ENCODE measurements at regions not wholly inside any gene's neighbourhood (a gene's known extent, or its start where the extent isn't known, plus 50 kb on each side); places are given as distances from the start of the nearest gene placed in this dataset.

DNA sequence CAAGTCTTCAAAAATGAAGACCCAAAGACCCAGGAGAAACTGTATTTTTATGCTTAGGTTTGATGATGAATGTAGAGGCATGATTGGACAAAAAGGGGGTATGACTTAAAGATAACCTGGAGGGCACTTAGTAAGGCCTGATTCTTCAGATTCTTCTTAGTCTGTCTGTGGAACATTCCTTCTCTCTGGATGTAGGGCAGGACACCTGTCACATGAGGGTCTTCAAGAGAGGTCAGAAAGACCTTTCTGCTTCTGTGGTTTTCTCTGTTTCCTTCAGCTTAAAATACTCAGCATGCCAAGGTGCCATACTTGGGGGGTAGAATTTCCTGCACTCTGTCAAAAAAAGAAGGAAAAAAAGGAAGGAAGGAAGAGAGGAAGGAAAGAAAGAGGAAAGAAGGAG lies 78.1 kb downstream of the BLID start:
- Histone ChIP-seq H3K36me3 (ENCODE audit: control insufficient read depth, insufficient read depth, low read length) (no peaks in the 10 kb centered on the region), H3K9me3 (ENCODE audit: control insufficient read depth, low read length) (no peaks in the 10 kb centered on the region), H3K27me3 (ENCODE audit: control insufficient read depth, insufficient read depth, low read length, poor library complexity, severe bottlenecking) (no peaks in the 10 kb centered on the region), H3K4me1 (ENCODE audit: control insufficient read depth, insufficient read depth, low read length) (peaks cover 4% of the 10 kb centered on the region), H3K27ac (ENCODE audit: insufficient read depth, low read depth, low read length, poor library complexity, severe bottlenecking) (no peak overlapping the region), H3K4me3 (ENCODE audit: insufficient read depth, low read depth, low read length) (no peak overlapping the region)

DNA sequence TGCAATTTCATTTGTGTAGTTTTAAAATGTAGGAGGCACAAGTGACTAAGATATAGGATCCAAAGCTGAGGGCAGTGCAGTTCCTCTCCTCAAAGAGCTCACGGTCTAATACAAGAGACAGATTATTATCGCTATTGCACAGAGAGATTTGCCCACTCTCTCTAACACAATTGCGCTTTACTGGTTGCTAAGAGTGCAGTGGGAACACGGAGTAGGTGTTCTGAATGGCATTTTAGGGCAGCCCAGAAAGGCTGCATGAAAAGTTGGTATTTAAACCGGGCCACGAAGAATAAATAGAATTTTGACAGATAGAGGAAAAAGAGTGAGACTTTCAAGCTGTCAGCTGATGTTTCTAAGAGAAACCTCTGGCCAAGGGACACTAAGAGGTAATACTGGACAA lies 79.5 kb downstream of the BLID start:
- Histone ChIP-seq H3K4me3 (ENCODE audit: insufficient read depth, low read depth, low read length) (no peak overlapping the region), H3K9me3 (ENCODE audit: control insufficient read depth, low read length) (no peaks in the 10 kb centered on the region), H3K27ac (ENCODE audit: insufficient read depth, low read depth, low read length, poor library complexity, severe bottlenecking) (no peak overlapping the region), H3K27me3 (ENCODE audit: control insufficient read depth, insufficient read depth, low read length, poor library complexity, severe bottlenecking) (no peaks in the 10 kb centered on the region), H3K4me1 (ENCODE audit: control insufficient read depth, insufficient read depth, low read length) (peaks cover 4% of the 10 kb centered on the region), H3K36me3 (ENCODE audit: control insufficient read depth, insufficient read depth, low read length) (no peaks in the 10 kb centered on the region)
- 92 to 97% methylated on average over 6 of the region's 6 CpGs for WGBS, 2 experiments

DNA sequence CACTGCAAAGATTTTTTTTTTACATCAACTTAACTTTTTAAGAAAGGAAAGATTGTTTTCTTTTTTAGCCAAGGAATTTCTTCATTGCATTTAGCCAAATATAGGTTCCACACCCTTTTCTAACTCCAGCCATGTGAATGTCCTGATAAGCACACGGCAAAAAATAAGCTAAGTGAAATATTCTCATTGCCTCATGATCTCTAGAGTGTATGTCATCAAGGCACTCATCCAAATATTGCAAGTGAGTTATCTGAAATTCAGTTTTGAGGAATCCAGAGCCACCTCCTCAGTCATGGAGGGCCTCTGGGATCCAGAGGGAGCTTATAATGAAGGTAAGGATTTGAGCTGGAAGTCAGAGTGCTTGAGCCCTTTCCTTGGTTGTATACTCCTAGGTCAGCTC lies 80.0 kb downstream of the BLID start:
- H3K36me3 ChIP-seq (ENCODE audit: control insufficient read depth, insufficient read depth, low read length), result no peaks in the 10 kb centered on the region
- peaks cover 4% of the 10 kb centered on the region for H3K4me1 ChIP-seq (ENCODE audit: control insufficient read depth, insufficient read depth, low read length)
- H3K9me3 ChIP-seq (ENCODE audit: control insufficient read depth, low read length), result no peaks in the 10 kb centered on the region
- no peak overlapping the region for H3K27ac ChIP-seq (ENCODE audit: insufficient read depth, low read depth, low read length, poor library complexity, severe bottlenecking)
- 88 to 92% methylated on average over 1 of the region's 1 CpG for WGBS, 2 experiments
- H3K27me3 ChIP-seq (ENCODE audit: control insufficient read depth, insufficient read depth, low read length, poor library complexity, severe bottlenecking), result no peaks in the 10 kb centered on the region
- no peak overlapping the region for H3K4me3 ChIP-seq (ENCODE audit: insufficient read depth, low read depth, low read length)

DNA sequence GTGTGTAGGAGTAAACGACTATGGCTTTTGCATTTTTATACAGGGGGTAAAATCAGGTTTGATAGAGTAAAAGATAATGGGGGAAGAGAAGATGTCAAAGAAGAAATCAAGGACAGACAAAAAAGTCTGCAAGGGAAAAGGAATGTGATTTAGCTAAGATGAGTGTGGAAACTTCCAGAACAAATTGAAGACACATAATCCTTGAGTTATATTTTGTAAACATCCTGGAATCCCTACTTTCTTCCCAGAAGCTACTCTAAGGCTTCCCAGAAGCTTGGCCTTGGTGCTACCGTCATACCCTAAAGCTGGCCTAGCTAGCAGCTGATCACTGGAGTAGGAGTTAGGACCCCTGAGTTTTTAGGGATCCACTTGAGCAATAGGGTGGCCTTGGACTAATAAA lies 82.4 kb downstream of the BLID start:
- Histone ChIP-seq H3K4me1 (ENCODE audit: control insufficient read depth, insufficient read depth, low read length) (no peaks in the 10 kb centered on the region), H3K27ac (ENCODE audit: insufficient read depth, low read depth, low read length, poor library complexity, severe bottlenecking) (no peak overlapping the region), H3K9me3 (ENCODE audit: control insufficient read depth, low read length) (no peaks in the 10 kb centered on the region), H3K36me3 (ENCODE audit: control insufficient read depth, insufficient read depth, low read length) (no peaks in the 10 kb centered on the region), H3K27me3 (ENCODE audit: control insufficient read depth, insufficient read depth, low read length, poor library complexity, severe bottlenecking) (no peaks in the 10 kb centered on the region), H3K4me3 (ENCODE audit: insufficient read depth, low read depth, low read length) (no peak overlapping the region)
- 95 to 98% methylated on average over 2 of the region's 2 CpGs for WGBS, 2 experiments

DNA sequence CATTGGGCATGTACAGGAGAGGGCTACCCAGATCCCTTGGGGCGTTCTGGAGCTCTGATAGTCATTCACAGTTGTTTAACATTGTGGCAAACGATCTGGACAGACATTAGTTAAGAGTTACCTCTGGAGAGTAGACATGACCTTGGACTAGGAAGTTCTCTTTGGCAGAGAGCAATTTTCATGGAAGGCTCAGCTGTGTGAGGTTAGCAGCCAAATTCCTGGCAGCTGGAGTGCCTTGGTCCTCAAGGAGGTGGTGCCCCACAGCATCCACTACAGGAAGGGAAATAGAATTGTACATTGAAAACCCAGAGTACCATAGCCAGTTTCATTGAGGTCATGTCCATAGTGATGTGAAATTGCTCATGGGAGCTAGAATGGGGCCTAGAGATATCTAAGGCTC lies 82.8 kb downstream of the BLID start:
- no peak overlapping the region for H3K4me3 ChIP-seq (ENCODE audit: insufficient read depth, low read depth, low read length)
- no peaks in the 10 kb centered on the region for H3K9me3 ChIP-seq (ENCODE audit: control insufficient read depth, low read length)
- no peak overlapping the region for H3K27ac ChIP-seq (ENCODE audit: insufficient read depth, low read depth, low read length, poor library complexity, severe bottlenecking)
- no peaks in the 10 kb centered on the region for H3K27me3 ChIP-seq (ENCODE audit: control insufficient read depth, insufficient read depth, low read length, poor library complexity, severe bottlenecking)
- H3K4me1 ChIP-seq (ENCODE audit: control insufficient read depth, insufficient read depth, low read length), result no peaks in the 10 kb centered on the region
- H3K36me3 ChIP-seq (ENCODE audit: control insufficient read depth, insufficient read depth, low read length), result no peaks in the 10 kb centered on the region
- 95 to 96% methylated on average over 2 of the region's 2 CpGs for whole genome bisulfite sequencing, 2 experiments

DNA sequence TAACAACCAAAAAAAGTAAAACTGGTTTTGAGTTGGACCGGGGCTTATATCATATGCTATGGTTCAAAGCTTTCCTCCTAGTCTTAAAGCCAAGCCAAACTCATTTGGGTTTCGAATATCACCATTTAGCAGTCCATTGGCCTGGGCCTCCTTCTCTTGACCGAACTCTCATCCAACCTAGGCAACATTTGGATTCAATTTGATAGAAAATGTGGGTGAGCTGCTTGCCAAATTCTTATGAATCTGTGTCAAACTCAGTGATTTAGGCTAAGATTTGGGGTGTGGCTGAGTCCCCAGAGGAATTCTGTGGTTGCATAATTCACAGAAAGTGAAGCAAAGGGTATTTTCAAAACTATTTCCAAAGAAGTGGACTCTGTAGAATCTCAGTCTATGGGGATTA lies 83.7 kb downstream of the BLID start:
- H3K4me1 ChIP-seq (ENCODE audit: control insufficient read depth, insufficient read depth, low read length), result no peaks in the 10 kb centered on the region
- no peaks in the 10 kb centered on the region for H3K27me3 ChIP-seq (ENCODE audit: control insufficient read depth, insufficient read depth, low read length, poor library complexity, severe bottlenecking)
- H3K36me3 ChIP-seq (ENCODE audit: control insufficient read depth, insufficient read depth, low read length), result no peaks in the 10 kb centered on the region
- H3K27ac ChIP-seq (ENCODE audit: insufficient read depth, low read depth, low read length, poor library complexity, severe bottlenecking), result no peak overlapping the region
- H3K9me3 ChIP-seq (ENCODE audit: control insufficient read depth, low read length), result no peaks in the 10 kb centered on the region
- 94 to 95% methylated on average over 3 of the region's 3 CpGs for WGBS, 2 experiments
- no peak overlapping the region for H3K4me3 ChIP-seq (ENCODE audit: insufficient read depth, low read depth, low read length)

DNA sequence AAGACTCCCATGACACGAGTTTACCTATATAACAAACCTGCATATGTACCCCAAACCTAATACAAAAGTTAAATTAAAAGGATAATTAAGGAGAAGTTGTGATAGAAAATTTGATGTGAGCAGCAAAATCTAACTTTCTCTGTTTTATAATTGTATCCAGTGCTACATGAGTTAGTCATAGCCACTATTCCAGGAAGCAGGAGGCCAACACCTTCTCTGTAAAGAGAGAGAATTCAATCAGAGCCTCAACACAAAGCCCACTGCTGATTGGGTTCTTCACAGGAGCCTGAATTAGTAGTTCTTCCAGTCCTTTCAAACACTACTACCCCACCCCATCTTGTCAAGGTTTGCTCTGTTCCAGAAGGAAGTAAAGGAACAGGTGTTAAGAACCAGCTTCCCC lies 84.2 kb downstream of the BLID start:
- H3K27me3 ChIP-seq (ENCODE audit: control insufficient read depth, insufficient read depth, low read length, poor library complexity, severe bottlenecking), result no peaks in the 10 kb centered on the region
- no peaks in the 10 kb centered on the region for H3K4me1 ChIP-seq (ENCODE audit: control insufficient read depth, insufficient read depth, low read length)
- no peaks in the 10 kb centered on the region for H3K36me3 ChIP-seq (ENCODE audit: control insufficient read depth, insufficient read depth, low read length)
- H3K9me3 ChIP-seq (ENCODE audit: control insufficient read depth, low read length), result no peaks in the 10 kb centered on the region
- WGBS, 2 experiments, result no CpG with 5 or more reads among the region's 1 CpG
- H3K4me3 ChIP-seq (ENCODE audit: insufficient read depth, low read depth, low read length), result no peak overlapping the region
- no peak overlapping the region for H3K27ac ChIP-seq (ENCODE audit: insufficient read depth, low read depth, low read length, poor library complexity, severe bottlenecking)

DNA sequence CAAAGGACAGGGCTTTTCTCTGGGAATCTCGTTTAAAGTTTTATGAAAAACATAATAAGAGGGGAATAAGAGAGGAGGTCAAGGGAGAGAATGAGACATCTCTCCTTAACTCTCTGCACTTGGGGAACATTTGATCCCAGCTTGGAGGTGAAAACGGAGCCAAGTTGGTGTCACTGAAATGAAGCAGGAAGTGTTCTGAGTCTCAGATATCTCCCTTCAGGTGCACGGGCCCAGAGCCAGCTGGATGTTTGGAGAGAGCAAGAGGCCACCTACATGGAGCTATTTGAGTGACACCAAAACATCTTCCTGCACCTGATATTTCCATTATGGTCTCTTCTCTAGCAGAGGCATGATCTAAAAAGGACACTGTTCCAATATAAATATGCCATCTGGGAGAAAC lies 85.7 kb downstream of the BLID start:
- no peak overlapping the region for H3K27ac ChIP-seq (ENCODE audit: insufficient read depth, low read depth, low read length, poor library complexity, severe bottlenecking)

DNA sequence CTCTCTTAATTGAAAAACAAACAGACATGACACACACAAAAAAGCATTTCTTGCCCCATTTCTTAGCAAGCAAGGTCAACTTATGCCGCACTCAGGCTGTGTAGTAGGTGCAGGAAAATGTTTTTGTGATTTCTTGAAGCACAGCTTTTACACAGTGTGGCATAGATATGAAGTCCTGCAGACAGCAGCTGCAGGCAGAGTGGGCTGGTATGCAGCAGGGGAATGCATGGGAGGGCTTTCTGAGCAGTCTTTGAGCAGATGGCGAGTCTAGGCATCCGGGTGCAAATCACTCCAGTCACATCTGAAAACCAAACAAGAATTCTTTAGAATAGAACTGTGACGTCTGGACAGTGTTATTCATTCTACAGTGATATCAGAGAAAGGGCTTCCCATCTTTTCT lies 87.5 kb downstream of the BLID start:
- WGBS, 2 experiments, result 94 to 100% methylated on average over 4 of the region's 4 CpGs
- H3K4me1 ChIP-seq (ENCODE audit: control insufficient read depth, insufficient read depth, low read length), result no peaks in the 10 kb centered on the region
- no peak overlapping the region for H3K27ac ChIP-seq (ENCODE audit: insufficient read depth, low read depth, low read length, poor library complexity, severe bottlenecking)
- no peak overlapping the region for H3K4me3 ChIP-seq (ENCODE audit: insufficient read depth, low read depth, low read length)
- H3K36me3 ChIP-seq (ENCODE audit: control insufficient read depth, insufficient read depth, low read length), result no peaks in the 10 kb centered on the region
- H3K27me3 ChIP-seq (ENCODE audit: control insufficient read depth, insufficient read depth, low read length, poor library complexity, severe bottlenecking), result no peaks in the 10 kb centered on the region
- no peaks in the 10 kb centered on the region for H3K9me3 ChIP-seq (ENCODE audit: control insufficient read depth, low read length)

More for the DNA sequence above, 85.7 kb downstream of the BLID start:
- Histone ChIP-seq H3K27me3 (ENCODE audit: control insufficient read depth, insufficient read depth, low read length, poor library complexity, severe bottlenecking) (no peaks in the 10 kb centered on the region), H3K36me3 (ENCODE audit: control insufficient read depth, insufficient read depth, low read length) (no peaks in the 10 kb centered on the region), H3K4me3 (ENCODE audit: insufficient read depth, low read depth, low read length) (no peak overlapping the region), H3K4me1 (ENCODE audit: control insufficient read depth, insufficient read depth, low read length) (no peaks in the 10 kb centered on the region), H3K9me3 (ENCODE audit: control insufficient read depth, low read length) (no peaks in the 10 kb centered on the region)
- 91% methylated on average over 3 of the region's 3 CpGs for WGBS, 2 experiments

DNA sequence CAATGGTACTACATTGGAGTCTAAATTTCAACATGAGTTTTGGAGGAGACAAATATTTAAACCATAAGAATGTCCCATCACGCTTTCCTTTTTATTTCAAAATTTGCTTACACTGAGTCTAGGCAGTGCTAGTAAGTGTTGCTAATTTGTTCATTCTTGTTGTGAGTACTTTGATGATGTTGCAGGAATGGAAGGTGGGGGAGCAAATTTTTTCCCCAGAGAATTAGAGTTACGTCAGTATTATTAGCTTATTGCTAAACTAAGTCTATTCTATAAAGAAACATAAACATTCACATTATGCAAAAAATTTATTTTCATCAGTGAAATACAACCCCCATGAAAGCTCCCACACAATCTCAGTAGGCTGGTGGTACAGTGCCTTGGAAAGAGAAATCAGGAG lies 88.0 kb downstream of the BLID start:
- H3K4me1 ChIP-seq (ENCODE audit: control insufficient read depth, insufficient read depth, low read length), result no peaks in the 10 kb centered on the region
- no peaks in the 10 kb centered on the region for H3K9me3 ChIP-seq (ENCODE audit: control insufficient read depth, low read length)
- H3K36me3 ChIP-seq (ENCODE audit: control insufficient read depth, insufficient read depth, low read length), result no peaks in the 10 kb centered on the region
- 86 to 88% methylated on average over 1 to 2 of the region's 2 CpGs for WGBS, 2 experiments
- H3K4me3 ChIP-seq (ENCODE audit: insufficient read depth, low read depth, low read length), result no peak overlapping the region
- H3K27me3 ChIP-seq (ENCODE audit: control insufficient read depth, insufficient read depth, low read length, poor library complexity, severe bottlenecking), result no peaks in the 10 kb centered on the region
- H3K27ac ChIP-seq (ENCODE audit: insufficient read depth, low read depth, low read length, poor library complexity, severe bottlenecking), result no peak overlapping the region

DNA sequence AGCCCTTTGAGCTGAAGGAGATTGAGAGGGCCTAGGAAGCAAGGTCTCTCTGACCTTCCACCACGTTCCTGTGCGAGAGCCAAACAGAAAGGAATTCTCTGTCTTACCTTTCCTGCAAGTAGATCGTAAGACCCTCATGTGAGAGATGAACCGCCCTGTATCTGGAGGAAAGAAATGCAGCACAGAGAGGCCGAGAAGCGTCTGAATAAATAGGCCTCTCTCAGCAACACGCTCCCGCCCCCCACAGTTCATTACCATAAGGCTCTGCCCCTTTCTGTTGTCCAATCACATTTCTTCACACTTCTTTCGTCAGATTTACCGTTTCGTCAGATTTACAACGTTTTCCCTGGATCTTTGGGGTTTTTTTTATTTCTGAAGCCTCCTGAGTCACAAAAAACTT lies 90.3 kb downstream of the BLID start:
- Histone ChIP-seq H3K9me3 (ENCODE audit: control insufficient read depth, low read length) (no peaks in the 10 kb centered on the region), H3K4me3 (ENCODE audit: insufficient read depth, low read depth, low read length) (no peak overlapping the region), H3K36me3 (ENCODE audit: control insufficient read depth, insufficient read depth, low read length) (no peaks in the 10 kb centered on the region), H3K27ac (ENCODE audit: insufficient read depth, low read depth, low read length, poor library complexity, severe bottlenecking) (no peak overlapping the region), H3K4me1 (ENCODE audit: control insufficient read depth, insufficient read depth, low read length) (no peaks in the 10 kb centered on the region), H3K27me3 (ENCODE audit: control insufficient read depth, insufficient read depth, low read length, poor library complexity, severe bottlenecking) (no peaks in the 10 kb centered on the region)
- WGBS, 2 experiments, result 90% methylated on average over 12 of the region's 12 CpGs
